CD14-positive monocyte (primary cell): ENCODE measurements at regions not wholly inside any gene's neighbourhood (a gene's known extent, or its start where the extent isn't known, plus 50 kb on each side); places are given as distances from the start of the nearest gene placed in this dataset.

Experiments
- DNase-seq, 3 donors: peaks; one replicate each; pipeline ENCODE4 v3.0.0-alpha.2; 2011 to 2022
- H2AFZ ChIP-seq: 2 replicates; pipeline ENCODE4 v1.6.0; 2012; ENCODE audit warnings: mild to moderate bottlenecking, low read depth, low read length, inconsistent platforms; ENCODE audit not compliant: insufficient read depth, poor library complexity, severe bottlenecking
- H3K27ac ChIP-seq, 2 donors: 1 replicate in 1 of 2; 2 replicates in 1 of 2; pipeline ENCODE4 v1.5.1; 2012 to 2013; ENCODE audit warnings: low read length in 2 of 2, control low read depth in 1 of 2, inconsistent platforms in 1 of 2, low read depth in 1 of 2, mild to moderate bottlenecking in 1 of 2
- H3K27me3 ChIP-seq, 2 donors: one replicate each; pipeline versions ENCODE4 v1.6.0 to v1.6.1; 2011 to 2013; ENCODE audit warnings: low read length in 2 of 2; ENCODE audit not compliant: control insufficient read depth in 2 of 2, insufficient read depth in 2 of 2
- H3K36me3 ChIP-seq, 2 donors: replicated peaks in 1 of 2; 1 replicate in 1 of 2; 2 replicates in 1 of 2; pipeline versions ENCODE4 v1.5.1 to v1.6.1; 2012 to 2013; ENCODE audit warnings: low read length in 2 of 2, control low read depth in 1 of 2, inconsistent platforms in 1 of 2, mild to moderate bottlenecking in 1 of 2; ENCODE audit not compliant: insufficient read depth in 2 of 2, control insufficient read depth in 1 of 2
- H3K4me1 ChIP-seq, 2 donors: 1 replicate in 1 of 2; 2 replicates in 1 of 2; pipeline versions ENCODE4 v1.5.1 to v1.6.1; 2012 to 2013; ENCODE audit warnings: low read length in 2 of 2, control low read depth in 1 of 2, inconsistent platforms in 1 of 2, mild to moderate bottlenecking in 1 of 2, moderate library complexity in 1 of 2; ENCODE audit not compliant: insufficient read depth in 2 of 2, control insufficient read depth in 1 of 2
- H3K4me2 ChIP-seq: replicated peaks from 2 replicates; pipeline ENCODE3; 2012; ENCODE audit warnings: low read length, moderate library complexity, mild to moderate bottlenecking; ENCODE audit not compliant: poor library complexity, severe bottlenecking; ENCODE audit errors: extremely low read depth
- H3K4me3 ChIP-seq, 3 experiments: fragments of 200-600 bp in 1 of 3; sonication (generic) in 1 of 3; replicated peaks in 1 of 3; 1 replicate in 2 of 3; 2 replicates in 1 of 3; pipeline ENCODE4 v1.5.1; 2011 to 2013; ENCODE audit warnings: low read length in 3 of 3, mild to moderate bottlenecking in 3 of 3, control low read depth in 2 of 3, low read depth in 2 of 3, inconsistent platforms in 1 of 3, moderate library complexity in 1 of 3
- H3K79me2 ChIP-seq: 2 replicates; pipeline ENCODE4 v1.6.0; 2012; ENCODE audit warnings: mild to moderate bottlenecking, control low read depth, inconsistent platforms, low read length, moderate library complexity; ENCODE audit not compliant: insufficient read depth
- H3K9ac ChIP-seq: 2 replicates; pipeline ENCODE4 v1.6.0; 2017; ENCODE audit warnings: low read length, mild to moderate bottlenecking; ENCODE audit not compliant: insufficient read depth, poor library complexity, severe bottlenecking
- H3K9me3 ChIP-seq, 2 donors: replicated peaks in 1 of 2; 1 replicate in 1 of 2; 2 replicates in 1 of 2; pipeline versions ENCODE4 v1.5.1 to v1.6.1; 2012 to 2013; ENCODE audit warnings: low read length in 2 of 2, control low read depth in 1 of 2; ENCODE audit not compliant: control insufficient read depth in 1 of 2, insufficient read depth in 1 of 2
- H4K20me1 ChIP-seq: 2 replicates; pipeline ENCODE4 v1.6.0; 2012; ENCODE audit warnings: mild to moderate bottlenecking, low read length, control low read depth, moderate library complexity; ENCODE audit not compliant: insufficient read depth
- H3K27ac Mint-ChIP-seq, 7 donors: one replicate each; pipeline ENCODE4 v1.8.0; 2020; ENCODE audit warnings: mild to moderate bottlenecking in 7 of 7, mixed read lengths in 7 of 7, moderate library complexity in 6 of 7, inconsistent platforms in 2 of 7
- H3K27me3 Mint-ChIP-seq, 3 donors: one replicate each; pipeline ENCODE4 v1.8.0; 2021 to 2022; ENCODE audit warnings: low read depth in 3 of 3, mild to moderate bottlenecking in 3 of 3, mixed read lengths in 3 of 3, moderate library complexity in 3 of 3, inconsistent platforms in 1 of 3
- H3K36me3 Mint-ChIP-seq, 2 donors: one replicate each; pipeline ENCODE4 v1.8.0; 2020; ENCODE audit warnings: mixed read lengths in 2 of 2, inconsistent platforms in 1 of 2, mild to moderate bottlenecking in 1 of 2
- H3K4me1 Mint-ChIP-seq: one replicate; pipeline ENCODE4 v1.8.0; 2020; ENCODE audit warnings: mild to moderate bottlenecking, mixed read lengths
- H3K4me3 Mint-ChIP-seq, 2 donors: one replicate each; pipeline ENCODE4 v1.8.0; 2020; ENCODE audit warnings: mild to moderate bottlenecking in 2 of 2, mixed read lengths in 2 of 2, moderate library complexity in 1 of 2
- H3K9me3 Mint-ChIP-seq, 7 donors: one replicate each; pipeline ENCODE4 v1.8.0; 2020 to 2022; ENCODE audit warnings: mixed read lengths in 7 of 7, mild to moderate bottlenecking in 6 of 7, moderate library complexity in 6 of 7, inconsistent platforms in 2 of 7
- WGBS: methylation state at CpG from one replicate; pipeline ENCODE4 v1.1.5; 2013; ENCODE audit warnings: missing lambda C conversion rate; ENCODE audit not compliant: insufficient coverage; 5-methylcytosine and 5-hydroxymethylcytosine counted together
- intact Hi-C, 2 donors: fragments of 100-400 bp; cut with micrococcal nuclease; formaldehyde crosslinking; loops; one replicate each; pipeline versions ENCODE4 v1.15.0 to v1.15.1; 2023
- TF ChIP-seq, protein P1 (sequence below): fragments of 200-600 bp; IDR thresholded peaks from one replicate; pipeline ENCODE4 v1.8.0; 2022; ENCODE audit warnings: antibody characterized with exemption, mild to moderate bottlenecking

DNA sequence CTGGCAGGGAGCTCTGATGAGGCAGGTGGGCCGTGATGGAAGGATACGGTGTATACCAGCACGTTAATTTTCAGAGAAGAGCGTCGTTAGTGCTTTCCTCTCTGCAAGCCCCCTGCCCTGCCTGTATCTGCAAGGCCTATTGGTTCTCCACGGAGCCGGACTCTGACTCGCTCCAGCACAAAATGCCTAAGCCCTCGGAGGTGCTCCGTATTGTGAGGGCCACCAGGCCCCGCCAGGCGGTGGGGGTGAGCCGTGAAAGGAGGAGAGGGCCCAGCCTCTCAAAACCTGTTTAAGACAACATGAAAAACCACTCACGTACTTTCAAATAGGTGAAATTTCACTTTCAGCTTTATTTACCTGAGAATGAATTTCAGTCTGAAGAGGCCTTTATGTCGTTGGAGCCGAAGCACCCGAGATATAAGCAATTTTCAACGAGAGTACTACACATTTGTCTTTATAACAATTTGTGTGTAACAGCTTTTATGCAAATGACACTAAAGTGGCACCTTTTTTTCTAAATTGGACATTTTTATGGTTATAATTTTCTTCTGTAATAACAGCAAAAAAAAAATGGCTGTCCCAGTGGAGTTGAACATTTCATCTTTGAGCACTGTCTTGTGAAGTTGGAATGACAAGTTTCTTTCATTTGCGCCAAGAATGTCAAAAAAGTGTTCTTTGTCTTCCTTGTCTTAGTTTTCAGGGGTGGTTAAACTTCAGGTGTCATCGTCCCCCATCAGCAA, 749.5 kb downstream of the VRK1 start:
- peaks cover 0 to 2% (median 0%) of the 10 kb centered on the region in 7 donors for H3K9me3 Mint-ChIP-seq
- Histone ChIP-seq H3K9me3 (no peaks in the 10 kb centered on the region), H3K27ac (no peak overlapping the region), H3K36me3 (no peaks in the 10 kb centered on the region), H3K27me3 (no peaks in the 10 kb centered on the region), H3K4me3 (no peak overlapping the region), H2AFZ (no peak overlapping the region), H3K4me1 (peaks cover 30 to 32% of the 10 kb centered on the region in 2 donors), H3K4me2 (no peak overlapping the region), H3K9ac (no peak overlapping the region), H3K79me2 (no peaks in the 10 kb centered on the region), H4K20me1 (no peaks in the 10 kb centered on the region)
- no peak overlapping the region for H3K4me3 Mint-ChIP-seq
- H3K27me3 Mint-ChIP-seq: peaks cover 0 to 3% (median 2%) of the 10 kb centered on the region in 3 donors
- DNase-seq: no peak
- H3K4me1 Mint-ChIP-seq: peaks cover 29% of the 10 kb centered on the region
- H3K27ac Mint-ChIP-seq: no peak overlapping the region
- H3K36me3 Mint-ChIP-seq: peaks cover 0 to 3% of the 10 kb centered on the region in 2 donors
- 95% methylated on average over 11 of the region's 20 CpGs for WGBS
- TF ChIP-seq, protein P1, sequence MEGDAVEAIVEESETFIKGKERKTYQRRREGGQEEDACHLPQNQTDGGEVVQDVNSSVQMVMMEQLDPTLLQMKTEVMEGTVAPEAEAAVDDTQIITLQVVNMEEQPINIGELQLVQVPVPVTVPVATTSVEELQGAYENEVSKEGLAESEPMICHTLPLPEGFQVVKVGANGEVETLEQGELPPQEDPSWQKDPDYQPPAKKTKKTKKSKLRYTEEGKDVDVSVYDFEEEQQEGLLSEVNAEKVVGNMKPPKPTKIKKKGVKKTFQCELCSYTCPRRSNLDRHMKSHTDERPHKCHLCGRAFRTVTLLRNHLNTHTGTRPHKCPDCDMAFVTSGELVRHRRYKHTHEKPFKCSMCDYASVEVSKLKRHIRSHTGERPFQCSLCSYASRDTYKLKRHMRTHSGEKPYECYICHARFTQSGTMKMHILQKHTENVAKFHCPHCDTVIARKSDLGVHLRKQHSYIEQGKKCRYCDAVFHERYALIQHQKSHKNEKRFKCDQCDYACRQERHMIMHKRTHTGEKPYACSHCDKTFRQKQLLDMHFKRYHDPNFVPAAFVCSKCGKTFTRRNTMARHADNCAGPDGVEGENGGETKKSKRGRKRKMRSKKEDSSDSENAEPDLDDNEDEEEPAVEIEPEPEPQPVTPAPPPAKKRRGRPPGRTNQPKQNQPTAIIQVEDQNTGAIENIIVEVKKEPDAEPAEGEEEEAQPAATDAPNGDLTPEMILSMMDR: no peak
- intact Hi-C loops: no loop called here

DNA sequence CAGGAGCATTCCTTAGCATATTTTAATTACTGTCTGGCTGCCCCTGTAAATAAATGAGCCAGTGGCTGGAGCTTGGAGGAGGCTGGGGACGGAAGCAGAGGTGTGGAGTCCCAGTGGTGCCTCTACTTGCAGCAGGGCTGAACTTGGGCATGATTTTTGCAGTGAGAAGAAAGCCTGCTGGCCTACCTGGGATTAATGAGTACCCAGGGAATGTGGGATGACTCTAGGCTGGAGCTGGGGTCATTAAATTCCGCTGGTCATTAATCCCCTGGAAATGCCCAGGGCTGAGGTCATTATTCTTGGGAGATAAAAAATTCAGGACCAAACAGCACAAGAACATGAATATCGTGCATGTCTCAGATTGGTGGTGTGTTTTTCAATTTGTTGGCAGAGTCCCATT, 753.3 kb downstream of the VRK1 start:
- Histone ChIP-seq H2AFZ (no peak overlapping the region), H3K4me3 (no peak overlapping the region), H3K27ac (no peak overlapping the region), H3K79me2 (no peaks in the 10 kb centered on the region), H3K9ac (no peak overlapping the region), H3K27me3 (no peaks in the 10 kb centered on the region), H3K4me1 (peaks cover 0 to 4% of the 10 kb centered on the region in 2 donors), H3K9me3 (no peaks in the 10 kb centered on the region), H3K36me3 (no peaks in the 10 kb centered on the region), H4K20me1 (no peaks in the 10 kb centered on the region), H3K4me2 (no peak overlapping the region)
- H3K27ac Mint-ChIP-seq: no peak overlapping the region
- H3K4me1 Mint-ChIP-seq: peaks cover 2% of the 10 kb centered on the region
- DNase-seq: no peak
- H3K36me3 Mint-ChIP-seq: no peaks in the 10 kb centered on the region
- no peak overlapping the region for H3K4me3 Mint-ChIP-seq
- H3K9me3 Mint-ChIP-seq: peaks cover 0 to 1% (median 0%) of the 10 kb centered on the region in 7 donors
- peaks cover 0 to 3% (median 3%) of the 10 kb centered on the region in 3 donors for H3K27me3 Mint-ChIP-seq
- intact Hi-C loops: no loop called here
- TF ChIP-seq, protein P1: no peak
- WGBS: 95% methylated on average over 2 of the region's 3 CpGs
